Left ventricle myocardium inferior (tissue), 1 donor: ENCODE measurements at regions not wholly inside any gene's neighbourhood (a gene's known extent, or its start where the extent isn't known, plus 50 kb on each side); places are given as distances from the start of the nearest gene placed in this dataset.

Experiments
- DNase-seq: peaks from one replicate; pipeline ENCODE4 v3.0.0-alpha.2; 2020
- H3K27ac ChIP-seq: fragments of 200-600 bp; replicated peaks from 2 replicates; pipeline ENCODE4 v1.8.0; 2021
- H3K27me3 ChIP-seq: fragments of 200-600 bp; 2 replicates; pipeline ENCODE4 v1.8.0; 2021; ENCODE audit warnings: low read depth
- H3K36me3 ChIP-seq: fragments of 200-600 bp; 2 replicates; pipeline ENCODE4 v1.8.0; 2021
- H3K4me1 ChIP-seq: fragments of 200-600 bp; 2 replicates; pipeline ENCODE4 v1.8.0; 2021
- H3K4me3 ChIP-seq: fragments of 200-600 bp; 2 replicates; pipeline ENCODE4 v1.8.0; 2021; ENCODE audit warnings: mild to moderate bottlenecking, moderate library complexity
- H3K9me3 ChIP-seq: fragments of 200-600 bp; replicated peaks from 2 replicates; pipeline ENCODE4 v1.8.0; 2021
- CTCF ChIP-seq: fragments of 200-600 bp; IDR thresholded peaks from 2 replicates; pipeline ENCODE4 v1.8.0; 2021; ENCODE audit warnings: antibody characterized with exemption, mild to moderate bottlenecking, borderline replicate concordance
- intact Hi-C: fragments of 100-400 bp; cut with micrococcal nuclease; formaldehyde crosslinking; loops from one replicate; pipeline ENCODE4 v1.11.0; 2022
- donor health status: DM: no; HTN: yes; CAD: no; lungs with severe emphysema.

- Histone ChIP-seq H3K36me3 (no peaks in the 10 kb centered on the region), H3K4me1 (peaks cover 52% of the 10 kb centered on the region), H3K27ac (peak overlapping the region; percentile 47), H3K9me3 (no peaks in the 10 kb centered on the region), H3K4me3 (no peak overlapping the region), H3K27me3 (no peaks in the 10 kb centered on the region)
- intact Hi-C loops: no loop called here
- no peak for DNase-seq
- TF ChIP-seq CTCF: no peak
Measured at GRCh38 chr14:22505309-22505696, 83.7 kb downstream of the DAD1 start.

- no peak for TF ChIP-seq CTCF
- H3K27ac ChIP-seq: peak overlapping the region; percentile 52
- DNase-seq: no peak
- intact Hi-C loops: no loop called here
- H3K4me1 ChIP-seq: peaks cover 46% of the 10 kb centered on the region
- no peaks in the 10 kb centered on the region for H3K36me3 ChIP-seq
- H3K9me3 ChIP-seq: no peaks in the 10 kb centered on the region
- no peak overlapping the region for H3K4me3 ChIP-seq
- no peaks in the 10 kb centered on the region for H3K27me3 ChIP-seq
Measured at GRCh38 chr14:22502551-22502950, 86.5 kb downstream of the DAD1 start.

GRCh38 chr14:22502007-22502406 is 87.0 kb downstream of the DAD1 start:
- peak overlapping the region; percentile 52 for H3K27ac ChIP-seq
- peak; percentile 48 for DNase-seq
- TF ChIP-seq CTCF: no peak
- H3K4me1 ChIP-seq: peaks cover 51% of the 10 kb centered on the region
- no peaks in the 10 kb centered on the region for H3K36me3 ChIP-seq
- H3K9me3 ChIP-seq: no peaks in the 10 kb centered on the region
- intact Hi-C loops: no loop called here
- H3K27me3 ChIP-seq: no peaks in the 10 kb centered on the region
- H3K4me3 ChIP-seq: no peak overlapping the region

- Histone ChIP-seq H3K27me3 (no peaks in the 10 kb centered on the region), H3K4me3 (no peak overlapping the region), H3K9me3 (no peaks in the 10 kb centered on the region), H3K36me3 (no peaks in the 10 kb centered on the region), H3K4me1 (peaks cover 54% of the 10 kb centered on the region), H3K27ac (peak overlapping the region; percentile 52)
- no peak for TF ChIP-seq CTCF
- intact Hi-C loops: no loop called here
- DNase-seq: no peak
Measured at GRCh38 chr14:22500954-22501726, 87.9 kb downstream of the DAD1 start.

GRCh38 chr14:22500525-22500924 is 88.5 kb downstream of the DAD1 start:
- Histone ChIP-seq H3K27me3 (no peaks in the 10 kb centered on the region), H3K9me3 (no peaks in the 10 kb centered on the region), H3K27ac (peak overlapping the region; percentile 52), H3K4me3 (no peak overlapping the region), H3K36me3 (no peaks in the 10 kb centered on the region), H3K4me1 (peaks cover 54% of the 10 kb centered on the region)
- DNase-seq: no peak
- TF ChIP-seq CTCF: no peak
- intact Hi-C loops: no loop called here
